ENCODE measurements at regions not wholly inside any gene's neighbourhood (a gene's known extent, or its start where the extent isn't known, plus 50 kb on each side); places are given as distances from the start of the nearest gene placed in this dataset.
A peak's percentile ranks its signal among the peaks of the same experiment; 100 is the strongest.
"Not testable (repeated sequence)": the region's sequence is repeated elsewhere in the genome, so short reads cannot be mapped to it uniquely, and the experiment has no call there.

- no peak for DNase-seq
These were observed 86.3 kb downstream of the GYPE start for GRCh38 chr4:143819029-143819428.

- not testable (repeated sequence) for DNase-seq
These were observed 87.5 kb downstream of the GYPE start for GRCh38 chr4:143817866-143818265.

- DNase-seq = not testable (repeated sequence)
These were observed 90.0 kb downstream of the GYPE start for GRCh38 chr4:143815375-143815774.

GRCh38 chr4:143813431-143814154, 91.8 kb downstream of the GYPE start:
- not testable (repeated sequence) for DNase-seq

GRCh38 chr4:143791693-143792092, 91.2 kb upstream of the FREM3 start:
- not testable (repeated sequence) for DNase-seq

GRCh38 chr4:143790425-143790824, 90.0 kb upstream of the FREM3 start:
- DNase-seq = not testable (repeated sequence)

GRCh38 chr4:143789618-143790017, 89.1 kb upstream of the FREM3 start:
- DNase-seq = not testable (repeated sequence)

GRCh38 chr4:143784567-143784966, 84.1 kb upstream of the FREM3 start:
- DNase-seq = no peak

GRCh38 chr4:143782521-143782920, 82.0 kb upstream of the FREM3 start:
- no peak for DNase-seq

- peak; percentile 41 to 42 for DNase-seq
These were observed 73.8 kb upstream of the FREM3 start for GRCh38 chr4:143773998-143774895.

GRCh38 chr4:143771269-143771668, 70.8 kb upstream of the FREM3 start:
- DNase-seq = no peak

GRCh38 chr4:143768007-143768591, 67.6 kb upstream of the FREM3 start:
- no peak for DNase-seq

- DNase-seq = no peak
These were observed 63.1 kb upstream of the FREM3 start for GRCh38 chr4:143763587-143763986.

- DNase-seq = no peak
These were observed 62.0 kb upstream of the FREM3 start for GRCh38 chr4:143762511-143762910.
